ENCODE measurements at regions not wholly inside any gene's neighbourhood (a gene's known extent, or its start where the extent isn't known, plus 50 kb on each side); places are given as distances from the start of the nearest gene placed in this dataset.

- Mint-ChIP-seq H3K27me3 (ENCODE audit: low read depth, unreplicated experiment) (peaks cover 36% of the 10 kb centered on the region), H3K27ac (ENCODE audit: unreplicated experiment) (no peak overlapping the region), H3K9me3 (ENCODE audit: unreplicated experiment) (no peaks in the 10 kb centered on the region), H3K4me1 (ENCODE audit: low read depth, unreplicated experiment) (peaks cover 2% of the 10 kb centered on the region), H3K4me3 (ENCODE audit: unreplicated experiment) (no peak overlapping the region), H3K36me3 (ENCODE audit: low read depth, unreplicated experiment) (no peaks in the 10 kb centered on the region)
- Histone ChIP-seq H3K27me3 (ENCODE audit: insufficient read depth, low read length) (no peaks in the 10 kb centered on the region), H3K36me3 (ENCODE audit: insufficient read depth, low read length) (no peaks in the 10 kb centered on the region), H3K4me1 (ENCODE audit: insufficient read depth, low read length) (no peaks in the 10 kb centered on the region), H3K9ac (ENCODE audit: low read length) (no peak overlapping the region), H3K79me2 (ENCODE audit: insufficient read depth, low read length) (no peaks in the 10 kb centered on the region), H4K20me1 (ENCODE audit: insufficient read depth, low read length) (no peaks in the 10 kb centered on the region), H3K9me3 (ENCODE audit: insufficient read depth, low read depth, low read length) (no peaks in the 10 kb centered on the region), H3K27ac (ENCODE audit: low read depth, low read length) (no peak overlapping the region), H3K4me3 (ENCODE audit: insufficient read depth, low read depth, low read length) (no peak overlapping the region), H2AFZ (ENCODE audit: low read depth, low read length) (no peak overlapping the region), H3K4me2 (ENCODE audit: low read length) (no peak overlapping the region)
- DNase-seq (ENCODE audit: low read depth) (no peak), FAIRE-seq (no peak)
- no peak for TF ChIP-seq EZH2 (IDR thresholded peaks at IDR 0.05; ENCODE audit: insufficient read depth, low read length)
- TF ChIP-seq, protein P1, sequence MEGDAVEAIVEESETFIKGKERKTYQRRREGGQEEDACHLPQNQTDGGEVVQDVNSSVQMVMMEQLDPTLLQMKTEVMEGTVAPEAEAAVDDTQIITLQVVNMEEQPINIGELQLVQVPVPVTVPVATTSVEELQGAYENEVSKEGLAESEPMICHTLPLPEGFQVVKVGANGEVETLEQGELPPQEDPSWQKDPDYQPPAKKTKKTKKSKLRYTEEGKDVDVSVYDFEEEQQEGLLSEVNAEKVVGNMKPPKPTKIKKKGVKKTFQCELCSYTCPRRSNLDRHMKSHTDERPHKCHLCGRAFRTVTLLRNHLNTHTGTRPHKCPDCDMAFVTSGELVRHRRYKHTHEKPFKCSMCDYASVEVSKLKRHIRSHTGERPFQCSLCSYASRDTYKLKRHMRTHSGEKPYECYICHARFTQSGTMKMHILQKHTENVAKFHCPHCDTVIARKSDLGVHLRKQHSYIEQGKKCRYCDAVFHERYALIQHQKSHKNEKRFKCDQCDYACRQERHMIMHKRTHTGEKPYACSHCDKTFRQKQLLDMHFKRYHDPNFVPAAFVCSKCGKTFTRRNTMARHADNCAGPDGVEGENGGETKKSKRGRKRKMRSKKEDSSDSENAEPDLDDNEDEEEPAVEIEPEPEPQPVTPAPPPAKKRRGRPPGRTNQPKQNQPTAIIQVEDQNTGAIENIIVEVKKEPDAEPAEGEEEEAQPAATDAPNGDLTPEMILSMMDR (IDR thresholded peaks at IDR 0.05; ENCODE audit: insufficient read depth, low read depth, low read length), result no peak
Observed at GRCh38 chr20:22431419-22431818, 153.0 kb downstream of the FOXA2 start.

GRCh38 chr20:22430746-22431168 is 153.6 kb downstream of the FOXA2 start:
- Mint-ChIP-seq H3K27ac (ENCODE audit: unreplicated experiment) (no peak overlapping the region), H3K9me3 (ENCODE audit: unreplicated experiment) (no peaks in the 10 kb centered on the region), H3K4me1 (ENCODE audit: low read depth, unreplicated experiment) (peaks cover 2% of the 10 kb centered on the region), H3K27me3 (ENCODE audit: low read depth, unreplicated experiment) (peaks cover 36% of the 10 kb centered on the region), H3K4me3 (ENCODE audit: unreplicated experiment) (no peak overlapping the region), H3K36me3 (ENCODE audit: low read depth, unreplicated experiment) (no peaks in the 10 kb centered on the region)
- Histone ChIP-seq H2AFZ (ENCODE audit: low read depth, low read length) (no peak overlapping the region), H3K36me3 (ENCODE audit: insufficient read depth, low read length) (no peaks in the 10 kb centered on the region), H3K4me1 (ENCODE audit: insufficient read depth, low read length) (no peaks in the 10 kb centered on the region), H3K27ac (ENCODE audit: low read depth, low read length) (no peak overlapping the region), H3K9ac (ENCODE audit: low read length) (no peak overlapping the region), H3K9me3 (ENCODE audit: insufficient read depth, low read depth, low read length) (no peaks in the 10 kb centered on the region), H3K27me3 (ENCODE audit: insufficient read depth, low read length) (no peaks in the 10 kb centered on the region), H3K79me2 (ENCODE audit: insufficient read depth, low read length) (no peaks in the 10 kb centered on the region), H3K4me3 (ENCODE audit: insufficient read depth, low read depth, low read length) (no peak overlapping the region), H3K4me2 (ENCODE audit: low read length) (no peak overlapping the region), H4K20me1 (ENCODE audit: insufficient read depth, low read length) (no peaks in the 10 kb centered on the region)
- DNase-seq (ENCODE audit: low read depth) (no peak), FAIRE-seq (no peak)
- TF ChIP-seq, protein P1 (IDR thresholded peaks at IDR 0.05; ENCODE audit: insufficient read depth, low read depth, low read length), result no peak
- no peak for TF ChIP-seq EZH2 (IDR thresholded peaks at IDR 0.05; ENCODE audit: insufficient read depth, low read length)

GRCh38 chr20:22430154-22430745 is 154.1 kb downstream of the FOXA2 start:
- TF ChIP-seq, protein P1 (IDR thresholded peaks at IDR 0.05; ENCODE audit: insufficient read depth, low read depth, low read length), result no peak
- no peak for TF ChIP-seq EZH2 (IDR thresholded peaks at IDR 0.05; ENCODE audit: insufficient read depth, low read length)
- no peaks in the 10 kb centered on the region for H3K9me3 Mint-ChIP-seq (ENCODE audit: unreplicated experiment)
- Histone ChIP-seq H3K9ac (ENCODE audit: low read length) (no peak overlapping the region), H3K79me2 (ENCODE audit: insufficient read depth, low read length) (no peaks in the 10 kb centered on the region), H3K27ac (ENCODE audit: low read depth, low read length) (no peak overlapping the region), H3K4me1 (ENCODE audit: insufficient read depth, low read length) (no peaks in the 10 kb centered on the region), H3K27me3 (ENCODE audit: insufficient read depth, low read length) (no peaks in the 10 kb centered on the region), H2AFZ (ENCODE audit: low read depth, low read length) (no peak overlapping the region), H4K20me1 (ENCODE audit: insufficient read depth, low read length) (no peaks in the 10 kb centered on the region), H3K9me3 (ENCODE audit: insufficient read depth, low read depth, low read length) (no peaks in the 10 kb centered on the region), H3K4me3 (ENCODE audit: insufficient read depth, low read depth, low read length) (no peak overlapping the region), H3K36me3 (ENCODE audit: insufficient read depth, low read length) (no peaks in the 10 kb centered on the region), H3K4me2 (ENCODE audit: low read length) (no peak overlapping the region)
- H3K27ac Mint-ChIP-seq (ENCODE audit: unreplicated experiment), result no peak overlapping the region
- FAIRE-seq (no peak), DNase-seq (ENCODE audit: low read depth) (no peak)
- peaks cover 4% of the 10 kb centered on the region for H3K4me1 Mint-ChIP-seq (ENCODE audit: low read depth, unreplicated experiment)
- H3K36me3 Mint-ChIP-seq (ENCODE audit: low read depth, unreplicated experiment), result no peaks in the 10 kb centered on the region
- peaks cover 36% of the 10 kb centered on the region for H3K27me3 Mint-ChIP-seq (ENCODE audit: low read depth, unreplicated experiment)
- no peak overlapping the region for H3K4me3 Mint-ChIP-seq (ENCODE audit: unreplicated experiment)

Data from astrocyte (in vitro differentiated cells and primary cell).